Stimulated activated CD4-positive, alpha-beta T cell treated with anti-CD3 and anti-CD28 coated beads, Interleukin-4, amount 100 ng/mL, for 48 hours (primary cell): ENCODE measurements at regions not wholly inside any gene's neighbourhood (a gene's known extent, or its start where the extent isn't known, plus 50 kb on each side); places are given as distances from the start of the nearest gene placed in this dataset.

Source experiments
- DNase-seq, 2 donors: peaks; one replicate each; pipeline ENCODE4 v3.0.0-alpha.2; 2020; ENCODE audit warnings: low read depth in 2 of 2

GRCh38 chr1:229063154-229063773, 207.6 kb upstream of the RAB4A start:
- no peak for DNase-seq

GRCh38 chr1:229064320-229065168, 206.4 kb upstream of the RAB4A start:
- DNase-seq = no peak

- DNase-seq = no peak
These were observed 205.3 kb upstream of the RAB4A start for GRCh38 chr1:229065613-229066012.

GRCh38 chr1:229066591-229066990, 204.3 kb upstream of the RAB4A start:
- no peak for DNase-seq

DNA sequence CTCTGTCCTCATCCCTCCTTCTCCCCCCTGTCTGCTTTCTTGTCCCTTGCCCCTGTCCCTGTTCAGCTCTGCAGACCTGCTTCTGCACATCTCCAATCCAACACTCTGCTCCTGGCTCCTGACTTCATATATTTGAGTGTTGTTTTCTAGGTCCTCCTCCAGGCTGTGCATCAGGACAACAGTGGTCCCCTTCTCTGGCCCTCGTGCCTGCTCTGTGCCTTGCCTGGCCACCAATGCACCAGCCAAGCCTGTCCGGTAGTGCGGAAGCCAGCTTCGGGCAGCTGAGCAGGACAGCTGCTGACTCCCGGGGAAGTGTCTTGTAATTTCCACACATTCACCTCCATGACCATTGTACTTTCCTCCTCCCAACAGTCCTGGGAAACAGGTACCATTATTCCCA, 203.4 kb upstream of the RAB4A start:
- DNase-seq = no peak

GRCh38 chr1:229068270-229068987, 202.5 kb upstream of the RAB4A start:
- no peak for DNase-seq

DNA sequence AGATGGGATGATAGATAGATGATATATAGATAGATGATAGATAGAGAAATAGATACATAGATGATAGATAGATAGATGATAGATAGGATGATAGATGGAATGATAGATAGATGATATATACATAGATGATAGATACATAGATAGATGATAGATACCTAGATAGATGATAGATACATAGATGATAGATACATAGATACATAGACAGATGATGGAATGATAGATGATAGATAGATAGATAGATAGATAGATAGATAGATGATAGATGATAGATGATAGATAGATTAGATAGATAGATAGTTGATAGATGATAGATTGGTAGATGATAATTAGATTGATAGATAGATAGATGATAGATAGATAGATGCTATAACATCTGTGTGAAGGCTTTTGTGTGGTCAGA, 201.7 kb upstream of the RAB4A start:
- DNase-seq = no peak

DNA sequence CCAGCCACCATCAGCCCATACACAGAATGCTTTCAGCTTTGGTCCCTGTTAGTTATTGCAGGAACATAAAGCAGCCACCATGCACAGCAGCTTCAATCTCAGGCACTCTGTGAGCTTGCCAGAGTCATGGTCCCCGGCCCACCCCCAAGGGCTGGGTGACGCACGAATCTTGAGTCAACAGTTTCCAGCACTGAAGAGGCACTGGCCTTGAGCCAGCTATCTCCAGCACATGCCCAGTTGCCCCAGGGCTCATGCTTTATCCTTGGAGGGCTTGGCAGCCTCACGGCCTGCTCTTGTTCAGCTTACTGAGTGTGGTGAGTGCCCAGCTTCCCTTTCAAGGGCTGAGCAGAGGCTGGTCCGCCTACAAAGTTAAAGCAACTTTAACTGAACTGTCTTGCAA, 200.7 kb upstream of the RAB4A start:
- DNase-seq = no peak

- no peak for DNase-seq
These were observed 197.7 kb upstream of the RAB4A start for GRCh38 chr1:229073251-229073650.

DNA sequence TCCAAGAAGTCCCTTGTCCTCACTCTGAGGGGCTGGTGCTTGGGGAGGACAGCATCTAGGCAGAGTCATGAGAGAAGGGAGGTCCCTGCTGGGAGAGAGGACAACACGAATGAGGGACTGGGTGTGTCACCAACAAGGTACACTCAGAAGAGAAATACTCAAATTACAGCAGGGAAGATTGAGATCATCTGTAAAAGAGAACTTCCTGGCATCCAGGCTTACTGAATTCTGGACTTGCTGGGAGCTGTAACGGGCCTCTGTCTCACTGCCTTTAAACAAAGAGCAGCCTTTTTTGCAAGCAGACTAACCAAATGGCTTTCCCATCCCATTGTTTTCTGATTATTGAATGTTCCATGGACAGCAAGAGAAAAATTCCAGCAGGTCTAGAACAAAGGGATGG, 195.7 kb upstream of the RAB4A start:
- no peak for DNase-seq

DNA sequence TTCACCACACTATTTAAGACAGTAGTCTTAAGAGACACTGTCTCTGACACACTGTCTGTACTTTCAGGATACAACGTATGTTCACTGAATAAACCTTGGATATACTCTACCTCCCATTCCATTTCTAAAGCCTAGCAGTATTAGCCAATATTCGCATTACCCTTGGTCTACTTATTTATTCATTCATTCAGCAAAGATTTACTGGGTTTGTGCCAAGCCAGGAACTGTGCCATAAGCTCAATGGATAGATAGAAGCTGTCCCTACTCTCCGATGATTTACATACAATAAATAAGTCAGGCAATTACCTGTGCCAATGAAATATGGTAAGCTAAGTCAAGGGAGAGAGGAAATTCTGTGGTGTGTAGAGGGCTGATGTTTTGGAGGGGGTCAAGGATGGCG, 195.2 kb upstream of the RAB4A start:
- DNase-seq = no peak

DNA sequence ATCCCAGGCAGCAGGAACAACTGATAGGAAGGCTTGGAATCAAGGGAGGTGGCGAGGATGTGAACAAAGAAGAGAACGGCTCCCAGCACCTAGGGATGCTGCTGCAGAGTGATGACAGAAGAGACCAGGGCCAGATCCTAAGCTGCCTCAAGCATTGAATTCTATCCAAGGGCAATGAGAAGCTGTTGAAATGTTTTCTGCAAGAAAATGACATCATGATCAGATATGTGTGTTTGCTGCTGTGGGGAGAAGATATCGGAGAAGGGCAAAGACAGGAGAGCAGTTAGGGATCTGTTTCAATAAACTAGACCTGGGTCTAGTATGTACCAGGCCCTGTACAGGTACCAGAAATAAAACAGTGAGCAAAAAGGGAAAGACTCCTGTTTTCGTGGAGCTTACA, 194.7 kb upstream of the RAB4A start:
- no peak for DNase-seq

GRCh38 chr1:229079016-229079595, 191.8 kb upstream of the RAB4A start:
- no peak for DNase-seq

DNA sequence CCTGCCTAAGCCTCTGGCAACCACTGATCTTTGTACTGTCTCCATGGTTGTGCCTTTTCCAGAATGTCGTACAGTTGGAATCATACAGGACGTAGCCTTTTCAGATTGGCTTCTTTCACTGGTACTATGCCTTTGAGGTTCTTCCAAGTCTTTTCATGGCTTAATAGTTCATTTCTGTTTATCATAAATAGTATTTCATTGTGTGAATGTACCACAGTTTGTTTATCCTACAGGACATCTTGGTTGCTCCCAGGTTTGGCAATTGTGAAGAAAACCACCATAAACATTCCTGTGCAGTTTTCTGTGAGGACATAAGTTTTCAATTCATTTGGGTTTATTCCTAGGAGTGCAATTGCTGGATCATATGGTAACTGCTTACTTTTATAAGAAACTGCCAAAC, 190.6 kb upstream of the RAB4A start:
- DNase-seq = no peak

GRCh38 chr1:229085291-229085690, 185.6 kb upstream of the RAB4A start:
- DNase-seq = no peak

DNA sequence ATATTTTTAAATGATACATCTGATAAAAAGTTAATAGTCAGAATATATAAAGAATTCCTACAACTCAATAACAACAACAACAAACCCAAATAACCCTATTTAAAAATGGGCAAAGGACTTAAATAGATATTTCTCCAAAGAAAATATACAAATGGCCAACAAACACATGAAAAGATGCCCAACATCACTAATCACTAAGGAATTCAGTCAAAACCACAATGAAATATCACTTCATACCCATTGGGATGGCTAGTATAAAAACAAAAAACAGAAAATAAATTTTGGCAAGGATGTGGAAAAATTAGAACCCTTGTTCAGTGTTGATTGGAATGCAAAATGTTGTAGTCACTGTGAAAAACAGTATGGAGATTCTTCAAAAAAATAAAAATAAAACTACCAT, 184.8 kb upstream of the RAB4A start:
- DNase-seq = no peak

DNA sequence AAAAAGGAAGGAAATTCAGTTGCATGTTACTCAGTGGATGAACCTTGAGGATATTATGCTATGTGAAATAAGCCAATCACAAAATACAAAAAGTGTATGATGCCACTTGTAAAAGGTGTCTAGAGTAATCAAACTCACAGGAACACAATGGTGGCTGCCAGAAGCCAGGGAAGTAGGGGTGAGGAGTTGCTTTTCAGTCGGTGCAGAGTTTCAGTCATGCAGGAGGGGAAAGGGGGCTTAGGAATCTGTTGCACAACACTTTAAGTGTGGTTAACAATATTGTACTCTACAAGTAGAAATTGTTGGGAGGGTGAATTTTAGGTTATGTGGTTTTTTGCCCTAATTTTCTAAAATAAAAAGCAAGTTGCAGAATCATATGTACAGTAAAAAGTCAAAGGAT, 184.2 kb upstream of the RAB4A start:
- no peak for DNase-seq

GRCh38 chr1:229087339-229087738, 183.6 kb upstream of the RAB4A start:
- no peak for DNase-seq

DNA sequence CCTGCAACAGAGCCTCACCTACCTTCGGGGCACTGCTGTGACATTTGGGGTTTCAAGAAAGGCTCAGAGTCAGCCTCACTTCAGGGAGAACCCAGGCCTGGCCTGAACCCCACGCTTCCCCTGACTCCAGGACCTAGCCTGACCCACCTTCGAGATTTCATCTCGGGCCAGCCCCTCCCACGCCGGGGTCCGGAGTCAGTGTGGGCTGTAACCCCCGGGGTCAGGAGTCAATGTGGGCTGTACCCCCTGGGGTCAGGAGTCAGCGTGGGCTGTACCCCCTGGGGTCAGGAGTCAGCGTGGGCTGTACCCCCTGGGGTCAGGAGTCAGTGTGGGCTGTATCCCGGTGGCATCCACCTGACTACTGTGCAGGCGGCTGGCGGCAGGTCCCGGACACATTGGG, 183.0 kb upstream of the RAB4A start:
- DNase-seq = no peak

GRCh38 chr1:229088711-229089110, 182.2 kb upstream of the RAB4A start:
- no peak for DNase-seq

- DNase-seq = no peak
These were observed 181.2 kb upstream of the RAB4A start for GRCh38 chr1:229089586-229090208.

DNA sequence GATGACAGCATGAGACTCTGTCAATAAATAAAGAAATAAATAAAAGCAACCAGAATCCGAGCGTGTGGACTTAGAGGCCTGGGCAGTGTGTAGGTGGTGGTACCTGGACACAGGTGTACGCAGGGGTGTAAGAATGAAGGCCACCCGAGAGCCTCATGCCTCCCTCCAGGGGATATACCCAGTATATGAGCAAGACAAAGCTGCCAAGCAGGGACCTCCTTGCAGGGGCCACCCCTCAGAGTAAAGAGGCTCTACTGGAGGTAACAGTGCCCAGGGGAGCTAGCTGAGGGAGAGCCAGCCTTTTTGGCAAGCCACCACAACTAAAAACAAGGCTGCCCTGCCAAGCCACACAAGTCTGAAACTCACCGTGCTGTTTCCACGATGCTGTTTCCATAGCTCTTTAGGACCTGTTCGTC, 179.2 kb upstream of the RAB4A start:
- DNase-seq = no peak
